ENCODE measurements at regions not wholly inside any gene's neighbourhood (a gene's known extent, or its start where the extent isn't known, plus 50 kb on each side); places are given as distances from the start of the nearest gene placed in this dataset.

- in situ Hi-C loops (cut with MboI; ENCODE audit: low pct_unique_long_range_greater_than_20kb, low sequenced_read_pairs): no loop called here
- DNase-seq: no peak
These were observed 89.6 kb downstream of the FOXL3 start for GRCh38 chr7:379456-380138.

- no peak for DNase-seq
- in situ Hi-C loops (cut with MboI; ENCODE audit: low pct_unique_long_range_greater_than_20kb, low sequenced_read_pairs): no loop called here
These were observed 90.1 kb downstream of the FOXL3 start for GRCh38 chr7:380139-380485.

GRCh38 chr7:380711-381210 is 90.8 kb downstream of the FOXL3 start:
- in situ Hi-C loops (cut with MboI; ENCODE audit: low pct_unique_long_range_greater_than_20kb, low sequenced_read_pairs): no loop called here
- DNase-seq: no peak

- in situ Hi-C loops (cut with MboI; ENCODE audit: low pct_unique_long_range_greater_than_20kb, low sequenced_read_pairs): no loop called here
These were observed 91.5 kb downstream of the FOXL3 start for GRCh38 chr7:381211-382042.

GRCh38 chr7:382043-382400 is 92.1 kb downstream of the FOXL3 start:
- DNase-seq: no peak
- in situ Hi-C loops (cut with MboI; ENCODE audit: low pct_unique_long_range_greater_than_20kb, low sequenced_read_pairs): no loop called here

More at GRCh38 chr7:381211-382042, 91.5 kb downstream of the FOXL3 start:
- no peak for DNase-seq

GRCh38 chr7:386385-386784 is 96.4 kb downstream of the FOXL3 start:
- no peak for DNase-seq
- in situ Hi-C loops (cut with MboI; ENCODE audit: low pct_unique_long_range_greater_than_20kb, low sequenced_read_pairs): no loop called here

- in situ Hi-C loops (cut with MboI; ENCODE audit: low pct_unique_long_range_greater_than_20kb, low sequenced_read_pairs): no loop called here
These were observed 97.4 kb downstream of the FOXL3 start for GRCh38 chr7:387132-388022.

GRCh38 chr7:388023-388960 is 98.3 kb downstream of the FOXL3 start:
- DNase-seq: no peak
- in situ Hi-C loops (cut with MboI; ENCODE audit: low pct_unique_long_range_greater_than_20kb, low sequenced_read_pairs): no loop called here

More at GRCh38 chr7:387132-388022, 97.4 kb downstream of the FOXL3 start:
- no peak for DNase-seq

- in situ Hi-C loops (cut with MboI; ENCODE audit: low pct_unique_long_range_greater_than_20kb, low sequenced_read_pairs): no loop called here
- DNase-seq: no peak
These were observed 99.2 kb downstream of the FOXL3 start for GRCh38 chr7:388961-389701.

GRCh38 chr7:389911-390601 is 100.1 kb downstream of the FOXL3 start:
- no peak for DNase-seq
- in situ Hi-C loops (cut with MboI; ENCODE audit: low pct_unique_long_range_greater_than_20kb, low sequenced_read_pairs): no loop called here

GRCh38 chr7:390761-391410 is 100.9 kb downstream of the FOXL3 start:
- in situ Hi-C loops (cut with MboI; ENCODE audit: low pct_unique_long_range_greater_than_20kb, low sequenced_read_pairs): no loop called here
- no peak for DNase-seq

- in situ Hi-C loops (cut with MboI; ENCODE audit: low pct_unique_long_range_greater_than_20kb, low sequenced_read_pairs): no loop called here
- no peak for DNase-seq
These were observed 101.5 kb downstream of the FOXL3 start for GRCh38 chr7:391411-391951.

GRCh38 chr7:391961-392524 is 102.1 kb downstream of the FOXL3 start:
- in situ Hi-C loops (cut with MboI; ENCODE audit: low pct_unique_long_range_greater_than_20kb, low sequenced_read_pairs): no loop called here

GRCh38 chr7:392822-393221 is 102.9 kb downstream of the FOXL3 start:
- in situ Hi-C loops (cut with MboI; ENCODE audit: low pct_unique_long_range_greater_than_20kb, low sequenced_read_pairs): no loop called here
- no peak for DNase-seq

More at GRCh38 chr7:391961-392524, 102.1 kb downstream of the FOXL3 start:
- no peak for DNase-seq

GRCh38 chr7:395643-396042 is 105.7 kb downstream of the FOXL3 start:
- DNase-seq: no peak
- in situ Hi-C loops (cut with MboI; ENCODE audit: low pct_unique_long_range_greater_than_20kb, low sequenced_read_pairs): no loop called here

GRCh38 chr7:398888-399287 is 108.9 kb downstream of the FOXL3 start:
- DNase-seq: no peak
- in situ Hi-C loops (cut with MboI; ENCODE audit: low pct_unique_long_range_greater_than_20kb, low sequenced_read_pairs): no loop called here

Measured in KBM-7 (cell line).